SK-N-SH (cell line): ENCODE measurements at regions not wholly inside any gene's neighbourhood (a gene's known extent, or its start where the extent isn't known, plus 50 kb on each side); places are given as distances from the start of the nearest gene placed in this dataset.

ENCODE experiments used
- CTCF ChIA-PET: fragments of 300-600, 350-600 bp; formaldehyde crosslinking; extraction: SDS; loops from one replicate; lab custom pipeline; 2021; lab: Yijun Ruan, JAX
- POLR2A ChIA-PET: fragments of 350-600 bp; sonication (Branson Sonifier 250); formaldehyde crosslinking; extraction: SDS; loops from one replicate; lab custom pipeline; 2020; ENCODE audit warnings: antibody characterized with exemption, inconsistent platforms; lab: Yijun Ruan, JAX
- DNase-seq: peaks from one replicate; pipeline ENCODE4 v3.0.0; 2012
- H2AFZ ChIP-seq: fragments of 200-600 bp; sonication (generic); 2 replicates; pipeline ENCODE4 v1.8.1; 2016; ENCODE audit warnings: antibody characterized with exemption, mild to moderate bottlenecking, low read depth
- H3F3A ChIP-seq: fragments of 200-600 bp; sonication (generic); replicated peaks from 2 replicates; pipeline ENCODE3; 2016; ENCODE audit warnings: antibody characterized with exemption, mild to moderate bottlenecking; ENCODE audit not compliant: insufficient read depth
- H3K27ac ChIP-seq, 2 experiments: fragments of 200-500 bp in 1 of 2; fragments of 200-600 bp in 1 of 2; sonication (Bioruptor generic) in 1 of 2; sonication (generic), shearing (Covaris generic) in 1 of 2; 2 replicates each; pipeline versions ENCODE4 v1.5.1 to v1.6.1; 2014 to 2016; ENCODE audit warnings: low read depth in 2 of 2, inconsistent platforms in 1 of 2, low read length in 1 of 2, mild to moderate bottlenecking in 1 of 2, mixed read lengths in 1 of 2
- H3K27me3 ChIP-seq: fragments of 200-600 bp; sonication (generic), shearing (Covaris generic); 2 replicates; pipeline ENCODE4 v1.6.1; 2016; ENCODE audit warnings: mixed run types; ENCODE audit not compliant: insufficient read depth
- H3K36me3 ChIP-seq, 2 experiments: fragments of 200-500 bp in 1 of 2; fragments of 200-600 bp in 1 of 2; sonication (Bioruptor generic) in 1 of 2; sonication (generic) in 1 of 2; replicated peaks in 1 of 2; 2 replicates each; pipeline versions ENCODE3 to v1.5.1; 2014 to 2016; ENCODE audit warnings: low read length in 1 of 2, mild to moderate bottlenecking in 1 of 2; ENCODE audit not compliant: insufficient read depth in 2 of 2, control insufficient read depth in 1 of 2
- H3K4me1 ChIP-seq, 2 experiments: fragments of 200-500 bp in 1 of 2; fragments of 200-600 bp in 1 of 2; sonication (Bioruptor generic) in 1 of 2; sonication (generic), shearing (Covaris generic) in 1 of 2; 2 replicates each; pipeline versions ENCODE4 v1.5.1 to v1.6.1; 2014 to 2016; ENCODE audit warnings: low read depth in 1 of 2, low read length in 1 of 2, mixed run types in 1 of 2; ENCODE audit not compliant: insufficient read depth in 2 of 2, control insufficient read depth in 1 of 2
- H3K4me2 ChIP-seq: fragments of 200-600 bp; sonication (generic), shearing (Covaris generic); 2 replicates; pipeline ENCODE4 v1.6.1; 2017; ENCODE audit warnings: mixed run types
- H3K4me3 ChIP-seq, 2 experiments: fragments of 200-500 bp in 1 of 2; fragments of 200-600 bp in 1 of 2; sonication (Bioruptor generic) in 1 of 2; sonication (generic), shearing (Covaris generic) in 1 of 2; 2 replicates each; pipeline versions ENCODE4 v1.5.1 to v1.8.1; 2014 to 2016; ENCODE audit warnings: low read depth in 2 of 2, inconsistent platforms in 1 of 2, low read length in 1 of 2, mild to moderate bottlenecking in 1 of 2, mixed read lengths in 1 of 2, moderate library complexity in 1 of 2
- H3K79me2 ChIP-seq: fragments of 200-600 bp; sonication (generic); 2 replicates; pipeline ENCODE4 v1.8.1; 2017; ENCODE audit warnings: mild to moderate bottlenecking; ENCODE audit not compliant: insufficient read depth
- H3K9ac ChIP-seq: fragments of 200-600 bp; sonication (generic); 2 replicates; pipeline ENCODE4 v1.6.1; 2017; ENCODE audit warnings: mixed run types
- H3K9me2 ChIP-seq: fragments of 200-600 bp; sonication (generic); 2 replicates; pipeline ENCODE4 v1.6.1; 2017; ENCODE audit warnings: mixed run types
- H3K9me3 ChIP-seq: fragments of 200-600 bp; sonication (generic); 2 replicates; pipeline ENCODE4 v1.6.1; 2017; ENCODE audit warnings: mixed run types, mild to moderate bottlenecking, moderate library complexity
- H4K20me1 ChIP-seq: fragments of 200-600 bp; sonication (generic); 2 replicates; pipeline ENCODE4 v1.6.1; 2017; ENCODE audit warnings: mild to moderate bottlenecking, mixed run types; ENCODE audit not compliant: insufficient read depth
- CHD2 ChIP-seq: fragments of 150-350 bp; IDR thresholded peaks from 2 replicates; pipeline ENCODE4 v1.6.1; 2018; ENCODE audit warnings: low read length; ENCODE audit not compliant: partially characterized antibody
- CTCF ChIP-seq: fragments of 200-600 bp; sonication (generic); IDR thresholded peaks from 2 replicates; pipeline ENCODE4 v1.6.1; 2017; ENCODE audit warnings: antibody characterized with exemption, mild to moderate bottlenecking, moderate library complexity
- ELF1 ChIP-seq: IDR thresholded peaks from 2 replicates; pipeline ENCODE4 v1.4.0; 2012
- FOXJ3 ChIP-seq: sonication (generic); formaldehyde crosslinking; IDR thresholded peaks from 2 replicates; pipeline ENCODE4 v1.5.1; 2020; ENCODE audit warnings: mild to moderate bottlenecking, missing genetic modification reagents
- GATA2 ChIP-seq: sonication (generic); formaldehyde crosslinking; IDR thresholded peaks from 2 replicates; pipeline ENCODE4 v1.5.0; 2020; ENCODE audit warnings: mild to moderate bottlenecking, missing genetic modification reagents
- IRF3 ChIP-seq: fragments of 150-350 bp; IDR thresholded peaks from 2 replicates; pipeline ENCODE4 v1.6.1; 2016; ENCODE audit warnings: mild to moderate bottlenecking, low read depth, low read length
- JUND ChIP-seq: IDR thresholded peaks from 2 replicates; pipeline ENCODE4 v1.4.0; 2012
- MAX ChIP-seq: IDR thresholded peaks from 2 replicates; pipeline ENCODE4 v1.4.0; 2012; ENCODE audit warnings: low read depth
- NFIC ChIP-seq: IDR thresholded peaks from 2 replicates; pipeline ENCODE4 v1.4.0; 2012; ENCODE audit warnings: borderline replicate concordance
- NRF1 ChIP-seq: IDR thresholded peaks from 2 replicates; pipeline ENCODE4 v1.6.1; 2012; ENCODE audit warnings: low read depth, mild to moderate bottlenecking, low read length
- RAD21 ChIP-seq: IDR thresholded peaks from 2 replicates; pipeline ENCODE4 v1.6.1; 2012; ENCODE audit warnings: mild to moderate bottlenecking, low read length
- REST ChIP-seq: IDR thresholded peaks from 2 replicates; pipeline ENCODE4 v1.6.1; 2012; ENCODE audit warnings: mild to moderate bottlenecking, low read depth, low read length, moderate library complexity
- RXRA ChIP-seq: IDR thresholded peaks from 2 replicates; pipeline ENCODE4 v1.4.0; 2012; ENCODE audit warnings: low read depth, mild to moderate bottlenecking, borderline replicate concordance
- SIN3A ChIP-seq: IDR thresholded peaks from 2 replicates; pipeline ENCODE4 v1.6.1; 2012; ENCODE audit warnings: low read depth, mild to moderate bottlenecking, low read length, moderate library complexity, borderline replicate concordance
- SMC3 ChIP-seq: IDR thresholded peaks from 2 replicates; pipeline ENCODE4 v1.6.1; 2012; ENCODE audit warnings: low read depth, low read length, improper control_type of control experiment
- TAF1 ChIP-seq: IDR thresholded peaks from 2 replicates; pipeline ENCODE4 v1.6.1; 2012; ENCODE audit warnings: low read depth, mild to moderate bottlenecking, low read length, moderate library complexity, borderline replicate concordance
- TEAD4 ChIP-seq: IDR thresholded peaks from 2 replicates; pipeline ENCODE4 v1.4.0; 2012; ENCODE audit warnings: mild to moderate bottlenecking, borderline replicate concordance; ENCODE audit not compliant: insufficient read depth
- USF2 ChIP-seq: fragments of 150-350 bp; IDR thresholded peaks from 2 replicates; pipeline ENCODE4 v1.6.1; 2017; ENCODE audit warnings: antibody characterized with exemption, low read length, low read depth, borderline replicate concordance
- YY1 ChIP-seq: IDR thresholded peaks from 2 replicates; pipeline ENCODE4 v1.4.0; 2012; ENCODE audit warnings: low read depth, mild to moderate bottlenecking
- ZBTB33 ChIP-seq: IDR thresholded peaks from 2 replicates; pipeline ENCODE4 v1.4.0; 2012; ENCODE audit warnings: low read depth, borderline replicate concordance
- WGBS: methylation state at CpG from one replicate; pipeline ENCODE4 v1.1.6; 2017; ENCODE audit warnings: low lambda C conversion rate; 5-methylcytosine and 5-hydroxymethylcytosine counted together

GRCh38 chr5:111887706-111888105 is 130.7 kb upstream of the NREP start:
- Histone ChIP-seq H3K9ac (no peak overlapping the region), H3K27ac (no peak overlapping the region), H3K4me1 (no peaks in the 10 kb centered on the region; a peak in 1 of 4 replicates), H4K20me1 (no peaks in the 10 kb centered on the region), H2AFZ (no peak overlapping the region), H3K9me3 (no peaks in the 10 kb centered on the region), H3K9me2 (no peaks in the 10 kb centered on the region), H3K36me3 (no peaks in the 10 kb centered on the region), H3K27me3 (no peaks in the 10 kb centered on the region), H3F3A (no peaks in the 10 kb centered on the region), H3K4me3 (no peak overlapping the region), H3K79me2 (no peaks in the 10 kb centered on the region), H3K4me2 (no peak overlapping the region)
- 89% methylated on average over 2 of the region's 2 CpGs for WGBS
- DNase-seq = no peak
- ChIA-PET POLR2A (no interaction called here), CTCF (no interaction called here)
- TF ChIP-seq RAD21 = no peak
- no peak for TF ChIP-seq SIN3A
- TF ChIP-seq REST = no peak
- TF ChIP-seq TAF1 = no peak
- no peak for TF ChIP-seq GATA2 (CRISPR knock-in tag)
- TF ChIP-seq SMC3 = no peak
- no peak for TF ChIP-seq IRF3
- TF ChIP-seq RXRA = no peak
- TF ChIP-seq TEAD4 = no peak
- no peak for TF ChIP-seq USF2
- TF ChIP-seq ELF1 = no peak
- no peak for TF ChIP-seq FOXJ3 (CRISPR knock-in tag)
- no peak for TF ChIP-seq MAX
- TF ChIP-seq CTCF = no peak
- TF ChIP-seq NRF1 = no peak
- TF ChIP-seq CHD2 = no peak
- TF ChIP-seq JUND = no peak
- TF ChIP-seq ZBTB33 = no peak
- no peak for TF ChIP-seq NFIC
- no peak for TF ChIP-seq YY1
